ENCODE measurements at regions not wholly inside any gene's neighbourhood (a gene's known extent, or its start where the extent isn't known, plus 50 kb on each side); places are given as distances from the start of the nearest gene placed in this dataset.

DNA sequence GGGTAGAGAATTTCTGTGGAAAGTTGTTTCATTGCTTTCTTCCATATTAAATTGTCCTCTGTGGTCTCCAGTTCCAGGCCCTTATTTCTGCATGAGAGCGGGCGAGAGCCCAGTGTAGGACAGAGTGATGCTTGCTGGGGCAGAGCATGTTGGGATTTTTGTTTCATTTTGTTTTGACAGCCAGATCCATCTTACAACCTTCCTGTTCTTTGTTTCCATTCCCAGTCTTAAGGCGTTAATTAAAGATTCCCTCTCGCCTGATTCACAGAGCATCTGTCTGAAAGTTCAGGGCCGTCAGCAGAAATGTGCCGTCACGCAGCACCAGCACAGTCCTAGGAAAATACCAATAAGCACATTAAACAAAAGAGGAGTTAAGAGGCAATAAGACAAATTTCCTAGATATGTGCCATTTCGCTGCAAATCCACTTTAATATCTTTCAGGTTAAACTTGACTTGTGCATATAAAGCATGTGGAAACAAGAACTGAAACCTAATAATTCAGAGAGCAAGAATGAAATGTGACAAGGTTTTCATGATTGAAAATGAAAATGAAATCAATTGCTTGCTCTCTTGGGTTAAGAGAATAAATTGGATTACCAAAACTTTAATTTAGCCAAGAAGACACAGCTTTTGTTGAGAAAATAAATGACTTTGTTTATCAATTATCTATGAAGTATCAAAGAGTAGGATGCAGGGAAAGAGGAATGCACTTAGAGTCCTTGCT lies 210.7 kb upstream of the SLC10A2 start:
- in situ Hi-C loops (cut with HindIII; ENCODE audit: low sequenced_read_pairs) = no loop called here

DNA sequence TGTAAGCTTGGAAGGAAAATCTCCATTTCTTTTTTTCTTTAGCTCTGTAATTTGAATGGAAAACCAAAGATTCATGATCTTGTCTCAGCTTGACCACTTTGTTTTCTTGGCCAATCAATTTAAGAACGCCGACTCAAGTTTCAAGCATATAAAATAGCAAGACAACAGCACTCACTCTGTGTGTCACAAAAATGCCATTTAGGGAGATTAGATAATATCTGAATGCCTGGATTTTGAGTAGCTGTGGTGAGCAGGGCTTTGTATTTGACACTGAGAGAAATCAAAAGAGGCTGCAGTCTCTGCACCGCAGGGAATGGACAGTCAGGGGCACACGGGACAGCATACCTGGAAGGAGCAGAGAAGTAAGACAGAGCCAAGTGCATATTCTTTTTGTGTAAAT lies 209.5 kb upstream of the SLC10A2 start:
- in situ Hi-C loops (cut with HindIII; ENCODE audit: low sequenced_read_pairs) = no loop called here

DNA sequence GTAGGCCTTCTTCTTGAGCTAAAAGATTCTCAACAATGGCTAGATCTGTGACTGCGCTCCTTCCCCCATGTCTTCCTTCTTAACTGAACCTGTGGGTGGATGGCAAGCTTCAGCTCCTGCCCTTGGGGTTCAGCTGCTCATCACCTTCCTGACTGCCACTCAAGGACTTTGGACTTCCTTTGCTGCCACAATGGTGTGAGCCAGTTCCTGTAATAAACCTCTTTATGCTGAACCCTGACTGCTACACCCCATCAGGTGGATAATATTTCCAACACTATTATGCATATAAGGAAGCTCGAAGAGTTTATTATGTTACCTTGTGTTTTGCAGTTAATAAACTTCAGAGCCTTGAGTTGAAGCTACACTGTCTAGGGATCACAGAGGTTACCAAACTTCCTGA lies 208.9 kb upstream of the SLC10A2 start:
- in situ Hi-C loops (cut with HindIII; ENCODE audit: low sequenced_read_pairs) = no loop called here

DNA sequence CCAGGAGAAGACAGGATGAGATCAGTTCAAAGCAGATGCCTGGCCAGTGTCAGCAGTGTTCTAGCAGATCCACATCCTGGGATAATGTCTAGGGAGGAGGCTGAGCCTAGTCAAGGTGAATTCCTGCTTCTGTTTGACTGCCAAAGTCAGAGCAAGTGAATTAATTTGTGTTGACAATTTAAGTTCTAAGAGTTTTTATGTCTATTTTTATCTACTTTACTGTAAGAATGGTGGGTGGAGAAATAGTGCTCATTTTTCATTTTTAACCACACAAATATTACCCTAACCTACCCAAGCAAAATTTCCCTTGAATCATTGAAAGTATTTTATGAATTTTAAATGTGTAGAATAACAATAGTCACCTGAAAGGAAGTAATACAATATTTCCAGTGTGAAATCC lies 207.6 kb upstream of the SLC10A2 start:
- in situ Hi-C loops (cut with HindIII; ENCODE audit: low sequenced_read_pairs) = no loop called here

DNA sequence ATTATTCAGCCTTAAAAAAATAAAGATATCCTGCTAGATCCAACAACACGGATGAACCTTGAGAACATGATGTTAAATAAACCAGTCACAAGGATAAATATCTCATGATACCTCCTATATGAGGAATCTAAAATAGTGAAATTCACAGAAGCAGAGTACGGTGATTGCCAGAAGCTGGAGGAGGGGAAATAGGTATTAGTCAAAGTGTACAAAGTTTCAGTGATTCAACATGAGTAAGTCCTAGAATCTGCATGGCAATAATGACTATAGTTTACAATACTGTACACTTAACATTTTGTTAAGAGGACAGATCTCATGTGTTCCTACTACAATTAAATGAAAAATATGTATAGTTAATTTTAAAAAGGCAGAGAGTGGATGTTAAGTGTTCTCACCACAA lies 206.6 kb upstream of the SLC10A2 start:
- in situ Hi-C loops (cut with HindIII; ENCODE audit: low sequenced_read_pairs) = no loop called here

DNA sequence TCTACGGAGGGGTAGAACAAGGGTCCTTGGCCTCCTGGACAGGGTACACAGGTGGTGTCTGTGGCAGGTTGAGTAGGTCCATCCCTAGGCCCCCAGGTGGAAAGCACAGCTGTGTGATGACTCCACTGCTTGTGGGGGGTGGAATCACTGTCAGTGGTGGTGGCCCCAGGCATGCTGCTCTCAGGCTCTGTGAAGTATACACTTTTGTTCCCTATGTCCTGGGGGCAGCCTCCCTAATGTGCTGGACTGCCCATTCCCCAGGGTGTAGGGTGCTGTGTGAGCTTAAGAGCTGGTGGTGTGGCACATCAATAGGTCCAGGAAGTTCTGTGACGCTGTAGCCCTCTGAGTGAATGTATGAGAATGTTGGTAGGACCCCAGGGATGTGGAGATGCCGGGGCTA lies 197.2 kb upstream of the SLC10A2 start:
- in situ Hi-C loops (cut with HindIII; ENCODE audit: low sequenced_read_pairs) = no loop called here

DNA sequence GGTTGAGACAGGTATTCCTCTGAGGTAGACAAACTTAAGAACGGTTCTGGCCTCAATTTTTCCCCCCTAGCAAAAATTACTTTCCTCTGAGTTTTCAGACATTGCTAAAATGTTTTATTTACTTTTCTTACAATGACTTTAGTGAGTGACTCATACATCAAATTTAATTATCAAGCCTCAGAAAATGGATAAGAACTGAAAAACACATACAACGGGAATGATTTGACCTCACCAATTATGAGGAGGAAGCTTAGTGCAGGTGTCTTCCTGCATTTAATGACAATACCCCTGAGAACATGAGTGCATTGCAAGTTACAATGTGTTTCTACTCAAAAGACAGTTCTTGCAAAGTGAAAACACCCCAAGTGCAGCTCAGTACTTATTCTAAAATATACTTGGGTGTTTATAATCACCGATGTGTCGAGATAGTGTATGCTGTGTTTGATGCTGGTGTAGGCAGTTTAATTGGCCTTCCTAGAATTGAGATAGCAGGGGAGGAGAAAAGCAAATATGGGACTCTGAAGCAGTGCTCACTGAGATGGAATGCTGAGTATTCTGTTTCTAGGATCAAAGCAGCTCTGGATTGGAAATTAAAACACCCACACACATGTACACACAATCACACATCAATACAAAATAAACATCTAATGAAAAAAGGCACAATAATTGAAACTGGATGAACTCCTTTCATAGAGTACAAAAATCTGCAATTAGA lies 189.5 kb upstream of the SLC10A2 start:
- in situ Hi-C loops (cut with HindIII; ENCODE audit: low sequenced_read_pairs) = no loop called here

DNA sequence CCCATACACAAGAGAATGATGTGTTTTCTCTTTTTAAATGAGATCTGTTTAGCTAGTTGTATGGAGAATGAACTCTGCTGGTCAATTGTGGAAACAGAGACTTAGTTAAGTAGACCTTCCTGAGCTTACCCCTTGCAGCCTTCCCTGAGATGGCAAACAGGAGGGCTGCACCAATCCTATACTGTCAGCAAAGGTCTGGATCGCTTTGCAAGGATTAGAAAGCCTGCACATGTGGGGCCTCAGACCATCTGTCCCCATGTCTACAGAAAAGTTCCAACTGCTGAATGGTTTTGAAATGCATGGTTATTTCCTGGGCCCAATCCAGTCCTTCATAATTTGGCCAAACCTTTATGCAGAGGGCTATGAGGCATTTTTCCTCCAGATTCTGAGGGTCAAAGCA lies 183.9 kb upstream of the SLC10A2 start:
- in situ Hi-C loops (cut with HindIII; ENCODE audit: low sequenced_read_pairs) = no loop called here

DNA sequence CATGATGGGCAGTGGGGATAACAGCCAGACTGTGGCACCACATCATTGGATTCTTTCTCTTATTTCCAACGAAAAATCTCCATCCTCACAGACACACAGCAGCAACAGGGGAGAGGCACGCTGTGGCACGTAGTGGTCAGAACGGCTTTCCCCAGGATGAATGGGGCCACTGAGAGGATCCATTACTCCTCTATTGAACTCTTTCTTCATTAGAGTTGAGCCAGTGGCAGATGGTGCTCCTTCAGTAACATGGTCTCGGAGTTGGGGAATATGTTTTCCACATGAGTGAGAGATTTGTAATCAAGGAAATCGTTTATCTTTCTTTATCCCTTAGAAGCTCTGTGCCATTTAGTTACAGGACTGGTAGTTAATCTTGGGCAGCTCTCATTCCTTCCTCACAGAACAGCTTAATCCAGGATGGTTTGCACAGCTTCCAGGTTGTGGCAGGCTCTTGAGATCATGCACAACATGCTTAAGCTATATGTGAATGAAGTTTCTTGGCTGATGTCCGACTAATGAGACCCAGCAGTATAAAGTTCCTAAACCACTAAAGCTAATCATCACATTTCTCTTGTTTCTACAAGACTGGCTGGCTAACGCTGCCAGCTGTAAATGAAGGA lies 180.5 kb upstream of the SLC10A2 start:
- in situ Hi-C loops (cut with HindIII; ENCODE audit: low sequenced_read_pairs) = no loop called here

DNA sequence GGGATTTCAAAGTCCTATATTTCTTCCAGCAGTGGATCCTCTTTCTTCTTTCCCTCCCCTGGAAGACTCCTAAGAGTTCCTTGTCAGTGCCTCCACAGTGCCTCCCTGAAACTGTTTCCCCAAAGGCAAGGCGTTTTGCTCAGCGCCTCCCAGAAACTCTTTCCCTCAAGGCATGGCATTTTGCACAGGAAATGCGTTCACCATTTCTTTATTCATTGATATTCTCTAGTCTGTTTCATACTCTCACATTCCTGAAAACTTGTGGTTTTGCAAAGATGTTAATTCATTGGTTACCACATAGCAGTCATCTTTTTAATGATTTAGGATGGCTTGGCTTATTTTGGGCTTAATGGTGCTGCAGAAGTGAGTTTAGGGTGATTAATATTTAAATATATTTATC lies 177.3 kb upstream of the SLC10A2 start:
- in situ Hi-C loops (cut with HindIII; ENCODE audit: low sequenced_read_pairs) = no loop called here

DNA sequence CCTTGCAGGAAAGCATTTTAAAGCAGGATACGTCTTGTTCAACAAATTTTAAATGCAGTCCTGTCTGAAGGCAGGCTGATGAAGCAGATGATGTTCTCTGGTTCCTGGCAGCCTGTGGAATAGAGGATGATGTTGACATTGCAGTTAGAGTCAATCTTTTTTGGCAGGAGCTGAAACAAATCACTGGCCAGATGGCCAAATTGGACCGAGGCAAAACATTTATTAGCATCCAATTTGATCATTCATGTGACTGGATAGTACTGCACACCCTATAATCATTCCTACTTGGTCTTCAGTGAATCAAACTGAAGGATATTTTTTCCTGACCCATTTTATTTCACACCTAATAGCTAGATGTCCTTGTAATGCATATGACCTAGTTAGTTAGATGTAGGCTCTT lies 172.2 kb upstream of the SLC10A2 start:
- in situ Hi-C loops (cut with HindIII; ENCODE audit: low sequenced_read_pairs) = no loop called here

DNA sequence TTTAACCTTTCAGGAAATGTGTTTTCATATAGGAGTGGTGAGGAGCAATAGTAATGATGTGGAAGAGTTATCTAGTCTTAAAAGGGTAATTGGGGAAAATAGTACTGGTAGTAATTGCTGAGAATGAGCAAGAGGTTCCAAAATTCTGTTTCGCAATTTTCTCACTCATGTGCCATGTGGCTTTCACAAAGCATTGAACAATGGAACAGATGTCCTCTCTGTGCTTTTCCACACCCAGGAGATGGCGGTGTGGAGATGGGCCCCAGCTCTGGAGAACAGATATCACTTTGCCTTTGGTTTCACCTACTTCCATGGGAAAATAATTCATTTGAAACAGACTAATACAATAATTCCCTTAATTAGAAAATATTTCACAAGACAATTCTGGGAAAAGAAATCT lies 170.0 kb upstream of the SLC10A2 start:
- in situ Hi-C loops (cut with HindIII; ENCODE audit: low sequenced_read_pairs) = no loop called here

DNA sequence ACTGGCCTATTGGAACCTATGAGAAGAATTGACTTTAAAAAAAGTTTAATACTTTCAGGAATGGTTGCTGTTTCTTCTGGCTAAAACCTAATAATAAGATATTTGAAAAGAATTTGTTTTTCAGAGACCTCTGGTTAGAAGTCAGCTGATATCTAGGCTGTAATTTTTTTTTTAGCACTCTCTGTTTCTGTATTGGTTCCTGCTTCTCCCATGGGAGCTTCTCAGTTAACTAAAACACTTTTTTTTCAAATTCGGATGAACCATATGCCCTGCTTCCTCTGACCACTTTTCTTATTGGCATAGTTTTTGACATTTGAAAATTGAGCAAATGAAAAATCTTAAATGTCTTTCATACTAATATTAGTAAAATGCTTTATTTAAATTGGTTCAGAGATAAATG lies 163.5 kb upstream of the SLC10A2 start:
- in situ Hi-C loops (cut with HindIII; ENCODE audit: low sequenced_read_pairs) = no loop called here

DNA sequence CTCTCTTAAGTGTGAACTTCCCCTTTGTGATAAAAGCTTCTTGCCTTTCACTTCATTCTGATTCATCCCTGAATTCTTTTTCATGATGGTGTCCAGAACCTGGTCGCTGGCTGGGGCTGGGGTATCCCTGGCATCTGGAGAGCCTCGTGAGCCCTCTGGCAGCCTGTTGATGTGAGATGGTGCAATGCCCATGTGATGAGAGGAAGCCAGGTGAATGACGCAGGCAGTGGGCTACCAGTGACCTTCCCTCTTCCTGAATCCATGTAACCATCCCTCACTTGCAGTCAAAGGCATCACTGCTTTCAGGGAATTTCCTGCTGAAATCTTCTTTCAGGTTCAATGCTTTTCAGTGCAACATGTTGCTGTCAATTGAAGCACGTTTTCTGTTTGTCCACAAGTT lies 158.6 kb upstream of the SLC10A2 start:
- in situ Hi-C loops (cut with HindIII; ENCODE audit: low sequenced_read_pairs) = no loop called here

DNA sequence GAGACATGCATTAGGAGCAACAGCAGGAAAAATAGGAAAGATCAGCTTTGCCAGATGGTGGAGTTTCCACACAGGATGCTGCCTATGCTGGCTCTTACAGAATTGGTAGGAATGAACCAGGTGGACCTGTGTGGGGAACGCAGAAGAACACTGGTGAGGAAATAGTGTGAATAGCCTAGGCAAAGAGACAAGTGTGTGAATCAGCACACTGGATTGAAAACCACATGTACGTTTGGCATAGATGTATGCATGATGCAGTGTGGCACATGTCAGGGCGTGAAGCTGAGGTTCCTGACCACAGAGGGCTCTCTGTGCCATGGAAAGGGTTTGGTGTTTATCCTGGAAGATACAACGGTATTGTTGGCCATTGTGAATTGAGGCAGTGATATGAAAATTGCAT lies 156.5 kb upstream of the SLC10A2 start:
- in situ Hi-C loops (cut with HindIII; ENCODE audit: low sequenced_read_pairs) = no loop called here

DNA sequence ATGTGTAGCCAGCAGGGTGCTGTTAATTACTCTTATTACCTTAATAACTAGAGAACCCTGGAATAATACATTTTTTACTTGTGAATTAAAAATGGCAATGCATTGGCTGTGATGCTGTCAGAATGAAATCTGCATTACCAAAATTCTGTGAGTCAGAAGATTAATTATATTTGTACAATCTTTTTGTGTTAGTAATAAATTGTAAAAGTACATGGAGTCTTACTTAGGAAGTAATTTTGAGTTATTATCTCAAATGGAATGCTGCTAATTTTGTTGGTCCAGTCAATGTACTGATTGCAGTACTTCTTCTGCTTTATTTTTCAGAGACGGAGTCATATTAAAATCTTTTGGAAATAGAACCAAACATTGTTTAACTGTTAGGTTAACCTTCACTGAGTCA lies 152.0 kb upstream of the SLC10A2 start:
- in situ Hi-C loops (cut with HindIII; ENCODE audit: low sequenced_read_pairs) = no loop called here

DNA sequence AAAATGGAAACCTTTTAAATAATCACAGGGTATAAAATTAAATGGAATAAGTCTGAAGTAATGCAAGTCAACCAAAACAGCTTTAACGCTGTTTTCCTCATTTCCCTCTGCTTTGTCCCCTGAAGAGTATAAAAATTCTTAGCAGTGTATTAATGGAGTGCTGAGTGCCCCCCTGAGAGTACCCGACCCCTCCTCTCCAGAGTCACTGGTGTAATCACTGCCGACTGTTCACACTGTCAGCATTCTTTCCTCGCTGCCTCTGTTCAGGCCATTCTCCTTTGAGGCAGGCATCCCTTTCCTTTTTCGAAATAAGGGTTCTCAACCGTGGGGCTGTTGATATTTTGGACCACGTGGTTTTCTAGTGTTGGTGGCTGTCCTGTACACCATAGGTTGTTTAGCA lies 146.9 kb upstream of the SLC10A2 start:
- in situ Hi-C loops (cut with HindIII; ENCODE audit: low sequenced_read_pairs) = no loop called here

DNA sequence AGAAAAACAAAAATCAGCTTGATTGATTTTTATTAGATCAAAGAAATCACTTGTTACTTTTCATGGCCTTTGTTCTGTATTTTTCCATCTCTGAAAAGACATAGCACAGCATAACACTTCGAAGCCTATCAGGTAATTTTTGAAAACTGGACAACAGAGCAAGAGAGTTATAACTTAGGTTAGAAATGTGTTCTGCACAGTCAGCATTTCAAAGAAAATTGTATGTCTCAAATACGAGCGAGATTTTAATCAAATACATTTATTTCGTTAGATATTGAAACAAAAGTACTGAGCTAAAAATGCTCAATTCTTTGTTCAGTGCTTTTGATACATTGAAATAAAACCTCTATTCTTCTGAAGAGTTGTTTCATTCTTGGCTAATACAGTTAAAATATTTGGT lies 144.1 kb upstream of the SLC10A2 start:
- in situ Hi-C loops (cut with HindIII; ENCODE audit: low sequenced_read_pairs) = no loop called here

DNA sequence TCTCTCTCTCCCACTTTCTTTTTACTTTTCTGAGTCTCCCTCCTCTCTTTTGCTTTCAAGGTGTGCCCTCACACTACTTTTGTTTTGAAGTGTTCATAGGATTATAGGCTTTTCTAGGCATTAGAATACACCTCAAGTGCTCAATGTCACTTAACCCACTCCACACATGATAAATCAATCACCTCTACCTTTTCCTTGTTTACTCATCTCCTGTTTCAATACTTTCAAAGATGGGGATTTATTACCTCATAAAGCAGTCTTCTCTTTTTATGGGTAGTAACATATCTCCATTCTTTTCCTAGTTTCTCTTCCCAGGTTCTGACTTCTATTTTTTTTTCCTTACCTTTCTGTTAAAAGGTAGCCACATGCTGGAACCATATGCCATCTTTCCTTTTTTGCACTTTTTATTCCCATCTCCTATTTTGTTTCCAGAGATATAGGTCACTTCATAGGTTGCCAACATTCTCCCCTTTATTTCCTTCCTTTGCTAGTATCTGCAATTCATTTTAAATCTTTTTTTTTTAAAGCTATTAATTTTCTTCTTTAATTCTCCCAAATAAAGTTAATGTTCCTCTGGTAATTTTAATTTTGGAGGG lies 137.6 kb upstream of the SLC10A2 start:
- in situ Hi-C loops (cut with HindIII; ENCODE audit: low sequenced_read_pairs) = no loop called here

DNA sequence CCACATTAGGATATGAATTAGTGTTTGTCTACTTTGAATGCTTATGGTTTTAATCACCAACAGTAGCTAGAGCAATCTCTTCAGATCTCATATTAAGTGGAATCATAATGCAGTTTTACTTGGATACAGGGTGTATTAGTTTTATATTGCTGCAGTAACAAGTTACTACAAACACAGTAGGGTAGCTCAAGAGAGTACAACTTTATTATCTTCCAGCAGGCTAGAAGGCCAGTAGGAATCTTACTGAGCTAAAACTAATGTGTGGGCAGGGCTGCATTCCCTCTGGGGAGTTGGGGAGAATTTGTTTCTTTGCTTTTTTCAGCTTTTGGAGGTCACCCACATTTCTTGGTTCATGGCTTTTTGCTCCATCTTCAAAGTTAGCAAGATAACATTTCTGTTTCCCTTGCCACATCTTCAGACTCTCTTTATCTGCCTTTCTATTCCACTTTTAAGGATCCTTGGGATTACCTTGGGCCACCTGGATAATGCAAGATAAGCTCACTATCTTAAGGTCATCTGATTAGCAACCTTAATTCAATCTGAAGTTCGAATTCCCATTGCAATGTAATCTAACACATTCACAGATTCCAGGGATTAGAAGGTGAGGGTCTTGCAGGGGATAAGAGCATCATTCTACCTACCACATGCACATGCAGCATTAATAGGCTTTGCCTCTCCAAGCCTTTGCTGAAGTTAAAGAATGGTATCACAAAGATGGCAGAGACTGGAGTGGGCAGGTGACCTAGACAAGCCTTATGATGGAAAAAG lies 134.1 kb upstream of the SLC10A2 start:
- in situ Hi-C loops (cut with HindIII; ENCODE audit: low sequenced_read_pairs) = no loop called here

DNA sequence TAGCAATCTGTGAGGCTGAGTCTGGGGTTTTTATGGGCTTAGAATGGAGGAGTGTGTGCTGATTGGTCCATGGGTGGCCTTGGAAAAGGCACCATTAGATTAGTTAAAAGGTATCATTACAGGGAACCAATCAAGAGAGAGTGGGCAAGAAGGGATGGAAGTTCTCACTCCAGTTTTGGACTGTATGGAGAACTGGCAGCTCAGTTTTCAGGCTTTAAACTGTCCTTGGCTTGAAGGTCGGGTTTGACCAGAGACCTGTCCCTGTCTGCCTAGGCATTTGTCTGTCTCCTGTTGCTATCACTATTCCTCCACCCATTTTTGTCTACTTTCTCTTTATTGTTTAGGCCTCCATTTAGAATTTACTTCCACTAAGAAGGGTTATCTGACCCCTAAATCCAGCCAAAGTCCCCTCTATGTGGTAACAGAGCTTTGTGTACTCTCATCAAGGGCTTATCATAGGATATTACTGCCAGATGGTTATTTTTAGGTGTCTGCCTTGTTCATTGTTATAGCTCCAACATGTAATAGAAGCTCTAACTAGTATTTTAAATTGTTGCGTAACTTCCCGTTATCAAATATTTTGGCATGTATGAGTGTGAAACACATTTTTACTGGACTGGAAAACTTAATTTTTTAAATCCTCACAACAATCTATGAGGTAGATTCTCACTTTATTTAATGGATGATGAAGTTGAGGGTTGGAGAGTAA lies 133.3 kb upstream of the SLC10A2 start:
- in situ Hi-C loops (cut with HindIII; ENCODE audit: low sequenced_read_pairs) = no loop called here
